Pancreas (tissue), 10 donors: ENCODE measurements at regions not wholly inside any gene's neighbourhood (a gene's known extent, or its start where the extent isn't known, plus 50 kb on each side); places are given as distances from the start of the nearest gene placed in this dataset.

Experiments used
- ATAC-seq, 4 donors: fragments of 200-7000 bp; cut with Tn5 transposase; one replicate each; pipeline versions ENCODE4 v1.8.0 to v1.9.1; 2020; ENCODE audit warnings: mild to moderate bottlenecking in 4 of 4, moderate library complexity in 4 of 4
- DNase-seq, 6 donors: peaks; one replicate each; pipeline ENCODE4 v3.0.0-alpha.2; 2020
- FAIRE-seq: peaks from 2 replicates; lab custom pipeline; 2012; peaks lifted over from hg19 to GRCh38; lab: Jason Lieb, UNC
- H3K27ac ChIP-seq, 4 donors: fragments of 200-600 bp; sonication (generic); 1 replicate in 3 of 4; 2 replicates in 1 of 4; pipeline versions ENCODE4 v1.5.0 to v1.8.0; 2020
- H3K27me3 ChIP-seq, 4 donors: fragments of 200-600 bp; one replicate each; pipeline ENCODE4 v1.8.0; 2021
- H3K36me3 ChIP-seq, 3 donors: fragments of 200-600 bp; sonication (generic) in 1 of 3; one replicate each; pipeline versions ENCODE4 v1.5.0 to v1.8.0; 2020 to 2021
- H3K4me1 ChIP-seq, 3 donors: fragments of 200-600 bp; one replicate each; pipeline ENCODE4 v1.8.0; 2021
- H3K4me3 ChIP-seq, 4 donors: fragments of 200-600 bp; sonication (generic) in 2 of 4; one replicate each; pipeline versions ENCODE4 v1.5.0 to v1.8.0; 2020 to 2021
- H3K9me3 ChIP-seq, 4 donors: fragments of 200-600 bp; one replicate each; pipeline ENCODE4 v1.8.0; 2021
- WGBS, 2 donors: extraction: QIAGEN DNeasy Blood & Tissue Kit; methylation state at CpG; one replicate each; pipeline ENCODE4 v1.1.7; 2013; 5-methylcytosine and 5-hydroxymethylcytosine counted together
- intact Hi-C, 3 donors: fragments of 100-400 bp; cut with DNase I; formaldehyde crosslinking; loops; one replicate each; pipeline versions ENCODE4 v1.11.1 to v1.14.2; 2022
- TF ChIP-seq, protein P1 (sequence below), 4 donors: fragments of 200-600 bp; sonication (generic) in 3 of 4; IDR thresholded peaks; one replicate each; pipeline versions ENCODE4 v1.5.0 to v1.8.0; 2021; ENCODE audit warnings: antibody characterized with exemption in 4 of 4
- donor health status: healthy with polysubstance abuse.
- donor health status: DM: no; HTN: no; CAD: no; lungs with moderate emphysema.
- donor health status: DM: no; HTN: no; CAD: no.
- donor health status: control.
- donor health status: control.
- donor health status: Bipolar disorder and iron deficiency.
- donor health status: DM: yes; HTN: yes; CAD: no.
- donor health status: DM: no; HTN: no; CAD: no.
- donor health status: DM: no; HTN: no; CAD: no.
- donor health status: DM: yes; HTN: yes; CAD: no.

DNA sequence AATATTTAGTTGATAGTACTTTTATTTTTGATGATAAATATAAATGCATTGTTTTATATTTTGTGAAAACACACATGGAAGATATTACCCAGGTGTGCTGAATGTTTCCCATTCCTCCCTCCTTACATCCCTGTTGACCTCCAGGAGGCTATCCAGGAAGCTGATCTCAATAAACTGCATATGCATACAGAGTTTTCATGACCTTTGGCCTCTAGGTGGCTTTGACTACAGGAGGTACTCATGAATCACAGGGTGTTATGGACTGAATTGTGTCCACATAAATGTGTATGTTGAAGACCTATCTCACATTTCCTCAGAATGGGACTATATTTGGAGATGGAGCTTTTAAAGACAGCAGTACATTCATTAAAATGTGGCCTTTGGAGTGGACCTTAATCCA lies 914.9 kb upstream of the NCAM2 start:
- FAIRE-seq (no peak), ATAC-seq (no peak), DNase-seq (no peak)
- Histone ChIP-seq H3K4me1 (no peaks in the 10 kb centered on the region), H3K27ac (no peak overlapping the region), H3K27me3 (no peaks in the 10 kb centered on the region), H3K36me3 (no peaks in the 10 kb centered on the region), H3K9me3 (no peaks in the 10 kb centered on the region), H3K4me3 (no peak overlapping the region)
- TF ChIP-seq, protein P1, sequence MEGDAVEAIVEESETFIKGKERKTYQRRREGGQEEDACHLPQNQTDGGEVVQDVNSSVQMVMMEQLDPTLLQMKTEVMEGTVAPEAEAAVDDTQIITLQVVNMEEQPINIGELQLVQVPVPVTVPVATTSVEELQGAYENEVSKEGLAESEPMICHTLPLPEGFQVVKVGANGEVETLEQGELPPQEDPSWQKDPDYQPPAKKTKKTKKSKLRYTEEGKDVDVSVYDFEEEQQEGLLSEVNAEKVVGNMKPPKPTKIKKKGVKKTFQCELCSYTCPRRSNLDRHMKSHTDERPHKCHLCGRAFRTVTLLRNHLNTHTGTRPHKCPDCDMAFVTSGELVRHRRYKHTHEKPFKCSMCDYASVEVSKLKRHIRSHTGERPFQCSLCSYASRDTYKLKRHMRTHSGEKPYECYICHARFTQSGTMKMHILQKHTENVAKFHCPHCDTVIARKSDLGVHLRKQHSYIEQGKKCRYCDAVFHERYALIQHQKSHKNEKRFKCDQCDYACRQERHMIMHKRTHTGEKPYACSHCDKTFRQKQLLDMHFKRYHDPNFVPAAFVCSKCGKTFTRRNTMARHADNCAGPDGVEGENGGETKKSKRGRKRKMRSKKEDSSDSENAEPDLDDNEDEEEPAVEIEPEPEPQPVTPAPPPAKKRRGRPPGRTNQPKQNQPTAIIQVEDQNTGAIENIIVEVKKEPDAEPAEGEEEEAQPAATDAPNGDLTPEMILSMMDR (IDR thresholded peaks at IDR 0.05): no peak
- intact Hi-C loops: no loop called here

DNA sequence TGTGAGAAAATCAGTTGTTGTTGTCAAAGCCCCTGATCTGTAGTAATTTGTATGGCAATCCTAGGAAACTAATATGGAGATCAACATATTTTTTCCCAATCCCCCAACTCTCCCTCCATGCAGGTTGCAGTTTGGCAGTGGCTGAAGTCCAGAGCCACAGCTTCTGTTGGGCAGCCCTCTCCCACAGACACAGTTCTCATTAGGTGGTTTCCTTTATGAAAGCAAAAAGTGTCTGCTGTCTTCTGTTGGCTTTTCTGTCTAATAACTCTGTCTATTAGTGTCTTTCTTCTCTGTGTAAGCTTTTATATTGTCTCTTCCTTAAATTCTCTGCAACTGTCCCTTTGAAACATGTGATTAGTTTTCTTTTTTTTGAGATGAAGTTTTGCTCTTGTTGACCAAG lies 914.3 kb upstream of the NCAM2 start:
- Histone ChIP-seq H3K27ac (no peak overlapping the region), H3K27me3 (no peaks in the 10 kb centered on the region), H3K4me1 (no peaks in the 10 kb centered on the region), H3K4me3 (no peak overlapping the region), H3K36me3 (no peaks in the 10 kb centered on the region), H3K9me3 (no peaks in the 10 kb centered on the region)
- ATAC-seq (no peak), FAIRE-seq (no peak), DNase-seq (no peak)
- intact Hi-C loops: no loop called here
- TF ChIP-seq, protein P1 (IDR thresholded peaks at IDR 0.05): no peak

DNA sequence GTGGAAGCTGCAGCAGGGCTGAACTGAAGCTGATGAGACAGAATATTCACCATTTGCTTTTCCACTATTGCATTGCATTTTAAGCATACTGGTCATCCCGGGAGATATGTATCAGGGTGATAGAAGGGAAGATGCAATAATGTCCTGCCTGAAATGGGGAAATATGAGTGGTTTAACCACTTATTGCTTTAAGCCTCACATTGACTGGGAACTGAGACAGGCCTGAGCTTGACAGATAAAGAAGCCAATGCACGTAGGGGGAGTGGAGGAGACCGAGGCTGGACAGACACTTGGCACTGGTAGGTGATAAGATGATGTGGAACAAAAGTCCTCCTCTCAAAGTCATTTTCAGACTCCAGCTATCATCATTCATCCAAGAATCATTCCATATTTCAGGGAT lies 911.7 kb upstream of the NCAM2 start:
- H3K36me3 ChIP-seq: no peaks in the 10 kb centered on the region
- intact Hi-C loops: no loop called here
- no peaks in the 10 kb centered on the region for H3K27me3 ChIP-seq
- H3K4me3 ChIP-seq: no peak overlapping the region
- WGBS, 2 donors: 65 to 68% methylated on average over 3 of the region's 3 CpGs
- no peak overlapping the region for H3K27ac ChIP-seq
- TF ChIP-seq, protein P1 (IDR thresholded peaks at IDR 0.05): no peak
- no peak for FAIRE-seq
- H3K4me1 ChIP-seq: no peaks in the 10 kb centered on the region
- DNase-seq: no peak
- no peaks in the 10 kb centered on the region for H3K9me3 ChIP-seq
- ATAC-seq: no peak

DNA sequence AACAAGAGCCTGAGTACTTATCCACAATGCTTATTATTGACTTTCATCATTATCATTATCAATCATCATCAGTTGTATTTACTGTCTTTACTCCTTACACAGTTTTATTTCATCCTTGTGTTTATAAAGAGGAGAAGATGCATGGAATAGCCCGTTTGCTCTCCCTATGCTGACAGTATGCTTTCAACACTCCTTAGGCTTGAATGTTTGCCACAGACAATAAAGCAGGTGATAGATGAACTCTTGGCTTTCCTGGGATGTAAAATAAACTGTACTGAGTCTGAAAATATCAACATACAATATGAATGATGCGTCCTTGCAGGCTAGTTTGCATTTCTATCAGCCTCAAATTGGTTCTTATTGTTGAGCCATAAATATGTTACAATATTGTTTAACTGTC lies 891.8 kb upstream of the NCAM2 start:
- H3K27me3 ChIP-seq: no peaks in the 10 kb centered on the region
- H3K9me3 ChIP-seq: no peaks in the 10 kb centered on the region
- H3K4me1 ChIP-seq: no peaks in the 10 kb centered on the region
- intact Hi-C loops: no loop called here
- H3K36me3 ChIP-seq: no peaks in the 10 kb centered on the region
- no peak for DNase-seq
- no peak overlapping the region for H3K4me3 ChIP-seq
- H3K27ac ChIP-seq: no peak overlapping the region
- WGBS, 2 donors: 20 to 24% methylated on average over 2 of the region's 2 CpGs
- TF ChIP-seq, protein P1 (IDR thresholded peaks at IDR 0.05): no peak
- FAIRE-seq: no peak
- no peak for ATAC-seq

DNA sequence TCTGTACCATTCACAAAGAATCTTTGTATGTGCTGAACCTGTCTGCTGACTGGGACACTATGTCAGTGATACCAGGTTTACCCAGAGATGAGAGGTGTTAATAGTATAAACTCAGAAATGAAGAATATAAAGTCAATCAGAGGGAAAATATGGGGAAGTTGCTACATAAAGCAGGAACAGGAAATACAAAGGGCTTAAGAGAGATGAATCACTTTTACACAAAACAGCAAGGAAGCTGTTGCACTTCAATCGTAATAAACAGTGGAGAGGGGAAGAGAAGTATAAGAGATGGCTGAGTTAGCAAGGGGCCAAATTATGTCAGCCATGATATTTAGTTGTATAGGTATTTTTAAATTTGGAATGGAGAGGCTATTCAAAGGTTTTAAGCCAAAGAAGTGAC lies 890.2 kb upstream of the NCAM2 start:
- no peaks in the 10 kb centered on the region for H3K27me3 ChIP-seq
- H3K27ac ChIP-seq: no peak overlapping the region
- no peaks in the 10 kb centered on the region for H3K4me1 ChIP-seq
- FAIRE-seq (no peak), DNase-seq (no peak), ATAC-seq (no peak)
- H3K4me3 ChIP-seq: no peak overlapping the region
- TF ChIP-seq, protein P1 (IDR thresholded peaks at IDR 0.05): no peak
- intact Hi-C loops: no loop called here
- 32 to 60% methylated on average over 1 of the region's 1 CpG for WGBS, 2 donors
- H3K36me3 ChIP-seq: no peaks in the 10 kb centered on the region
- H3K9me3 ChIP-seq: no peaks in the 10 kb centered on the region
